Hepatocyte (in vitro differentiated cells): ENCODE measurements at regions not wholly inside any gene's neighbourhood (a gene's known extent, or its start where the extent isn't known, plus 50 kb on each side); places are given as distances from the start of the nearest gene placed in this dataset.
A peak's percentile ranks its signal among the peaks of the same experiment; 100 is the strongest.

Experiments used
- DNase-seq: peaks from one replicate; pipeline ENCODE4 v3.0.0-alpha.2; 2016; ENCODE audit warnings: low spot score
- H2AFZ ChIP-seq: fragments of 200-600 bp; sonication (generic); 2 replicates; pipeline ENCODE4 v1.6.0; 2016; ENCODE audit warnings: antibody characterized with exemption, mild to moderate bottlenecking
- H3K27ac ChIP-seq: fragments of 200-600 bp; sonication (generic); 2 replicates; pipeline ENCODE4 v1.5.1; 2016; ENCODE audit warnings: mild to moderate bottlenecking
- H3K27me3 ChIP-seq: fragments of 200-600 bp; sonication (generic); 2 replicates; pipeline ENCODE4 v1.6.1; 2016
- H3K36me3 ChIP-seq: fragments of 200-600 bp; sonication (generic); replicated peaks from 2 replicates; pipeline ENCODE4 v1.5.1; 2016; ENCODE audit warnings: low read depth; ENCODE audit not compliant: insufficient read depth
- H3K4me1 ChIP-seq: fragments of 200-600 bp; sonication (generic); 2 replicates; pipeline ENCODE4 v1.5.1; 2016; ENCODE audit warnings: mild to moderate bottlenecking, moderate library complexity; ENCODE audit not compliant: insufficient read depth
- H3K4me2 ChIP-seq: fragments of 200-600 bp; sonication (generic); 2 replicates; pipeline ENCODE4 v1.6.0; 2016
- H3K4me3 ChIP-seq: fragments of 200-600 bp; sonication (generic); 2 replicates; pipeline ENCODE4 v1.5.1; 2016; ENCODE audit warnings: mild to moderate bottlenecking
- H3K79me2 ChIP-seq: fragments of 200-600 bp; sonication (generic); 2 replicates; pipeline ENCODE4 v1.6.0; 2017; ENCODE audit warnings: mild to moderate bottlenecking
- H3K9me2 ChIP-seq: fragments of 200-600 bp; sonication (generic); replicated peaks from 2 replicates; pipeline ENCODE4 v1.6.0; 2017; ENCODE audit warnings: mild to moderate bottlenecking; ENCODE audit not compliant: insufficient read depth
- H3K9me3 ChIP-seq: fragments of 200-600 bp; sonication (generic); 2 replicates; pipeline ENCODE4 v1.5.1; 2016; ENCODE audit warnings: low read depth, mild to moderate bottlenecking
- H4K20me1 ChIP-seq: fragments of 200-600 bp; sonication (generic); 2 replicates; pipeline ENCODE4 v1.6.0; 2016; ENCODE audit warnings: mild to moderate bottlenecking; ENCODE audit not compliant: insufficient read depth, poor library complexity, severe bottlenecking
- EZH2 ChIP-seq: fragments of 200-600 bp; sonication (generic); IDR thresholded peaks from 2 replicates; pipeline ENCODE4 v1.6.1; 2016; ENCODE audit warnings: antibody characterized with exemption, mild to moderate bottlenecking, borderline replicate concordance
- EZH2phosphoT487 ChIP-seq: fragments of 200-600 bp; sonication (generic); IDR thresholded peaks from one replicate; pipeline ENCODE4 v1.6.1; 2018; ENCODE audit warnings: antibody characterized with exemption, mild to moderate bottlenecking, low read depth, moderate library complexity; ENCODE audit not compliant: unreplicated experiment, severe bottlenecking
- WGBS: methylation state at CpG from one replicate; pipeline ENCODE4 v1.1.6; 2016; ENCODE audit warnings: low lambda C conversion rate; ENCODE audit errors: missing lambda C conversion rate; 5-methylcytosine and 5-hydroxymethylcytosine counted together
- TF ChIP-seq, protein P1 (sequence below): fragments of 200-600 bp; sonication (generic); IDR thresholded peaks from 2 replicates; pipeline ENCODE4 v1.5.1; 2016; ENCODE audit warnings: antibody characterized with exemption, mild to moderate bottlenecking; ENCODE audit not compliant: poor library complexity

DNA sequence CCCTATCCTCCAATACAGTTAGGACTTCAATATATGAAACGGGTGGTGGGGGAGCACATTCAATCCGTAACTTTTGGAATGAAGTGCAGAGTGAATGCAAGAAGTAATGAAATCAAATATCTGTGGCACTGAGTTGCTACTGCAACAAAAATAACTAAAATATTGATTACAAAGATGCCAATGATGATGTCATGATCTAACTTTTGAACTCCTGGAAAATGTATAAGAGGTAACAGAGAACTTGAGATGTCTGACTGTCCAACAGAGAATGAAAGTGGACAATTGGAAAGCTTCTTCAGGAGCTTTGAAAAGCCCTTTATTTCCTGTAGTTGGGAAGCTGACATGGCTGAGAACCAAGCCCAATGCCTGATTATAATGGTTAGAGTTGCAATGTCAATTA lies 279.9 kb downstream of the ZBBX start:
- Histone ChIP-seq H3K27me3 (no peaks in the 10 kb centered on the region), H3K27ac (no peak overlapping the region), H3K9me3 (no peaks in the 10 kb centered on the region), H3K79me2 (no peaks in the 10 kb centered on the region), H3K4me2 (no peak overlapping the region), H2AFZ (no peak overlapping the region), H3K4me3 (no peak overlapping the region), H3K9me2 (no peaks in the 10 kb centered on the region), H3K4me1 (no peaks in the 10 kb centered on the region), H4K20me1 (no peaks in the 10 kb centered on the region), H3K36me3 (no peaks in the 10 kb centered on the region)
- TF ChIP-seq, protein P1, sequence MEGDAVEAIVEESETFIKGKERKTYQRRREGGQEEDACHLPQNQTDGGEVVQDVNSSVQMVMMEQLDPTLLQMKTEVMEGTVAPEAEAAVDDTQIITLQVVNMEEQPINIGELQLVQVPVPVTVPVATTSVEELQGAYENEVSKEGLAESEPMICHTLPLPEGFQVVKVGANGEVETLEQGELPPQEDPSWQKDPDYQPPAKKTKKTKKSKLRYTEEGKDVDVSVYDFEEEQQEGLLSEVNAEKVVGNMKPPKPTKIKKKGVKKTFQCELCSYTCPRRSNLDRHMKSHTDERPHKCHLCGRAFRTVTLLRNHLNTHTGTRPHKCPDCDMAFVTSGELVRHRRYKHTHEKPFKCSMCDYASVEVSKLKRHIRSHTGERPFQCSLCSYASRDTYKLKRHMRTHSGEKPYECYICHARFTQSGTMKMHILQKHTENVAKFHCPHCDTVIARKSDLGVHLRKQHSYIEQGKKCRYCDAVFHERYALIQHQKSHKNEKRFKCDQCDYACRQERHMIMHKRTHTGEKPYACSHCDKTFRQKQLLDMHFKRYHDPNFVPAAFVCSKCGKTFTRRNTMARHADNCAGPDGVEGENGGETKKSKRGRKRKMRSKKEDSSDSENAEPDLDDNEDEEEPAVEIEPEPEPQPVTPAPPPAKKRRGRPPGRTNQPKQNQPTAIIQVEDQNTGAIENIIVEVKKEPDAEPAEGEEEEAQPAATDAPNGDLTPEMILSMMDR = no peak
- no peak for TF ChIP-seq EZH2
- no peak for TF ChIP-seq EZH2phosphoT487
- no peak for DNase-seq
- WGBS = 92% methylated on average over 2 of the region's 2 CpGs

DNA sequence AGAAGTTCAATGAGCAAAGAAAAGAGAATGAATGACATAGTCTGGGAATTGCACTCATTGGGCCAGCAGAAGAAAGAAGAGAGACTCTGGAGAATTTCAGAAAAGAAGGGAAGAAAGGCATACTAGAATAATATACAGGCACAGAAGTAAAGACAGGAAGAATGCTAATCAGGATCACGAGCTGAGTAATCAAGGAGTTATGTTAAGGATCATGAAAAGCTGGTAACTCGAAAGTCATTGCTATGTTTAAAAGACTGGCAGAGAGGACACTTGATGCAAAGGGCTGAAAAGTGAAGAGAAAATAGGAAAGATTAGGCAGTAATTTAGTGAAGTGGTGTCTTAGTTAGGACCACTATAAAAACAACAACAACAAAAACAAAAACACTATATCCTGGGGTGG lies 284.1 kb downstream of the ZBBX start:
- 39% methylated on average over 2 of the region's 2 CpGs for WGBS

DNA sequence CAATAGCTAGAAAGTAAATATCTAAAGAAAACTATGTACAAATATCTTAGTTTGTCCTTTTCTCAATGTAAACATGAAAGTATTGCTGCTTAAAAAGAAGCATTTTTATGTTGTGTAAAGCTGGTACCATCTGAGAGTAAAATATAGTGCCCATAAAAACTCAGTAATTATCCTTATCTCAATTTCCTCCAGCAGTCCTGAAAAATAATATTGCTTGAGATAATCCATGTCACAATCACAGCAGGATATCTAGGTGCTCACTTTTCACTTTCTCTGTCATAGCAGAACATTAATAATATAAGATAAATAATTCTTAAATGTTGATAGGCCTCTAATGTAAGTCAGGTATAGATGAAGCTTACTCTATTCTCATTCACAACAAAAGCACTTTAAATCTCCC lies 285.5 kb downstream of the ZBBX start:
- Histone ChIP-seq H3K4me2 (no peak overlapping the region), H3K9me3 (no peaks in the 10 kb centered on the region), H3K27ac (no peak overlapping the region), H3K36me3 (no peaks in the 10 kb centered on the region), H2AFZ (no peak overlapping the region), H3K79me2 (no peaks in the 10 kb centered on the region), H3K4me1 (peaks cover 3% of the 10 kb centered on the region), H3K4me3 (no peak overlapping the region), H3K9me2 (no peaks in the 10 kb centered on the region), H4K20me1 (no peaks in the 10 kb centered on the region), H3K27me3 (no peaks in the 10 kb centered on the region)
- TF ChIP-seq EZH2phosphoT487 (no peak), EZH2 (no peak)
- TF ChIP-seq, protein P1 = no peak
- DNase-seq = no peak

More for the DNA sequence above, 284.1 kb downstream of the ZBBX start:
- Histone ChIP-seq H3K27ac (no peak overlapping the region), H3K36me3 (no peaks in the 10 kb centered on the region), H3K9me3 (no peaks in the 10 kb centered on the region), H4K20me1 (no peaks in the 10 kb centered on the region), H3K27me3 (no peaks in the 10 kb centered on the region), H3K79me2 (no peaks in the 10 kb centered on the region), H3K4me2 (no peak overlapping the region), H3K4me3 (no peak overlapping the region), H3K9me2 (no peaks in the 10 kb centered on the region), H3K4me1 (peaks cover 3% of the 10 kb centered on the region), H2AFZ (no peak overlapping the region)
- TF ChIP-seq EZH2 (no peak), EZH2phosphoT487 (no peak)
- TF ChIP-seq, protein P1 = no peak
- DNase-seq = no peak

DNA sequence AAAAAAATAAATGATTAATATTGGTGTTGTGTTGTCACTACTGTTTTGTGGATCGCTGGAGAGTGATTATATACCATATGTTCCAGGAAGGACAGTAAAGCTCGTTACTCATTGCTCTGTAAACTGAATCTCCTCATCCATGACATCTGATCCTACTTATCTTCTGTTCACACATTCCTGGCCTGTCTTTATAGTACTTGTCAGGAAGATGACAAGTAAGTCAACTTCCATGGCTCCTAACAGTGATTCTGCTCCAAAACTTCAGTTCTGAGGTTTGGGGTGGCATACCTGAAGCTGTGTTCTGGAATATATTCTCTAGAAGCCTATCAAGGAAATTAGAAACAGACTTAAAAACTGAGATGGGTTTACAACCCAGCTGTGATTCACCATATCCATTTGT lies 288.9 kb downstream of the ZBBX start:
- 23% methylated on average over 2 of the region's 2 CpGs for WGBS
- no peaks in the 10 kb centered on the region for H3K36me3 ChIP-seq
- H3K9me3 ChIP-seq = no peaks in the 10 kb centered on the region
- H2AFZ ChIP-seq = no peak overlapping the region
- no peak for DNase-seq
- H4K20me1 ChIP-seq = no peaks in the 10 kb centered on the region
- no peak overlapping the region for H3K4me3 ChIP-seq
- H3K27me3 ChIP-seq = no peaks in the 10 kb centered on the region
- H3K4me2 ChIP-seq = no peak overlapping the region
- no peaks in the 10 kb centered on the region for H3K9me2 ChIP-seq
- H3K4me1 ChIP-seq = peaks cover 3% of the 10 kb centered on the region
- no peaks in the 10 kb centered on the region for H3K79me2 ChIP-seq
- no peak for TF ChIP-seq EZH2phosphoT487
- TF ChIP-seq, protein P1 = no peak
- TF ChIP-seq EZH2 = no peak
- H3K27ac ChIP-seq = peak overlapping the region; percentile 15
